Stomach (tissue), 4 donors: ENCODE measurements at regions not wholly inside any gene's neighbourhood (a gene's known extent, or its start where the extent isn't known, plus 50 kb on each side); places are given as distances from the start of the nearest gene placed in this dataset.

Experiments used
- POLR2A ChIP-seq, 4 donors: fragments of 450-650 bp; IDR thresholded peaks; one replicate each; pipeline ENCODE4 v1.6.1; 2016; ENCODE audit warnings: antibody characterized with exemption in 4 of 4, control low read depth in 2 of 4, mild to moderate bottlenecking in 1 of 4, moderate library complexity in 1 of 4
- TF ChIP-seq, protein P1 (sequence below), 7 experiments: fragments of 450-650 bp in 4 of 7; fragments of 200-600 bp in 3 of 7; sonication (generic) in 3 of 7; IDR thresholded peaks; one replicate each; pipeline ENCODE4 v1.5.1; 2016 to 2019; ENCODE audit warnings: antibody characterized with exemption in 7 of 7, control low read depth in 2 of 7, mild to moderate bottlenecking in 1 of 7

DNA sequence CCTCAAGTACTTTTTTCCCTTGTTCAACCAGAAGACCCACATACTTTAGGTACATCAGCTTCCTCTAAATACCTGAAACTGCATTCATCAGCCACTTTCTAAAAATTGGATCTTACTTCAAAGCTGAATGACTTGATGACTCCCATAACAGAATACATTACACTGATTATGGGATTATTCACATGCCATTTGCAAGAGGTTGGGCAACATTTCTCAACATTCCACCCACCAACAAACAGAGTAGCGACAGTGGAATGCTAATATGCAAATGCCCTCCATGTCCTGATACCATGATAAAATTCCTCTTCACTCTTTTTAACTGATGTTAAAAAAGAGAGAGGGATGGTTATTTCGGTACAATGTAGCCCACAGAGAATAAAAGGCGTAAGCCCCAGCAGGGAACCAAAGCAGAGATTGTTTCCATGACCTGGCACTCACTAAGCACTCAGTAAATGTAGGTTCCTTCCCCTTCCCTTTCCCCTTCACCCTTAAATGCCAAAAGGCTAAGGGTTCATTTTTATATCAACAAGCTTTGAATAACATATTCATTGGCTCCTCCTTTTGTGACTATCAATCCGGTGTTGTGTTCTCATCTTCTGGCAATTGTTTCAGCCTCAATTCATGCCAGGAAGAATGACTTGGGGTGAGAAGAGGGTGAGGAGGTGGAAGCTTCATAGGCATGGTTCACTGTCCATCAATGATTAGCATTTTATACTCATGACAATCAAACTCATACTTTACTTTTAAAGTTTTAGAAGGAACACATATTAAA, 317.2 kb downstream of the DHX15 start:
- TF ChIP-seq, protein P1, sequence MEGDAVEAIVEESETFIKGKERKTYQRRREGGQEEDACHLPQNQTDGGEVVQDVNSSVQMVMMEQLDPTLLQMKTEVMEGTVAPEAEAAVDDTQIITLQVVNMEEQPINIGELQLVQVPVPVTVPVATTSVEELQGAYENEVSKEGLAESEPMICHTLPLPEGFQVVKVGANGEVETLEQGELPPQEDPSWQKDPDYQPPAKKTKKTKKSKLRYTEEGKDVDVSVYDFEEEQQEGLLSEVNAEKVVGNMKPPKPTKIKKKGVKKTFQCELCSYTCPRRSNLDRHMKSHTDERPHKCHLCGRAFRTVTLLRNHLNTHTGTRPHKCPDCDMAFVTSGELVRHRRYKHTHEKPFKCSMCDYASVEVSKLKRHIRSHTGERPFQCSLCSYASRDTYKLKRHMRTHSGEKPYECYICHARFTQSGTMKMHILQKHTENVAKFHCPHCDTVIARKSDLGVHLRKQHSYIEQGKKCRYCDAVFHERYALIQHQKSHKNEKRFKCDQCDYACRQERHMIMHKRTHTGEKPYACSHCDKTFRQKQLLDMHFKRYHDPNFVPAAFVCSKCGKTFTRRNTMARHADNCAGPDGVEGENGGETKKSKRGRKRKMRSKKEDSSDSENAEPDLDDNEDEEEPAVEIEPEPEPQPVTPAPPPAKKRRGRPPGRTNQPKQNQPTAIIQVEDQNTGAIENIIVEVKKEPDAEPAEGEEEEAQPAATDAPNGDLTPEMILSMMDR (IDR thresholded peaks at IDR 0.05): no peak
- TF ChIP-seq POLR2A (IDR thresholded peaks at IDR 0.05): no peak
